Stimulated activated CD8-positive, alpha-beta memory T cell treated with anti-CD3 and anti-CD28 coated beads, Interleukin-4, amount 100 ng/mL, for 24 hours (primary cell): ENCODE measurements at regions not wholly inside any gene's neighbourhood (a gene's known extent, or its start where the extent isn't known, plus 50 kb on each side); places are given as distances from the start of the nearest gene placed in this dataset.
"Not testable (repeated sequence)": the region's sequence is repeated elsewhere in the genome, so short reads cannot be mapped to it uniquely, and the experiment has no call there.

ENCODE experiments used
- DNase-seq: peaks from one replicate; pipeline ENCODE4 v3.0.0-alpha.2; 2020; ENCODE audit warnings: low read depth

GRCh38 chr20:41784209-41784958 lies 166.2 kb upstream of the CHD6 start:
- DNase-seq = no peak

GRCh38 chr20:41783423-41784208 lies 165.4 kb upstream of the CHD6 start:
- no peak for DNase-seq

- DNase-seq = no peak
Observed at GRCh38 chr20:41782730-41783406, 164.7 kb upstream of the CHD6 start.

- no peak for DNase-seq
Observed at GRCh38 chr20:41782255-41782654, 164.1 kb upstream of the CHD6 start.

DNA sequence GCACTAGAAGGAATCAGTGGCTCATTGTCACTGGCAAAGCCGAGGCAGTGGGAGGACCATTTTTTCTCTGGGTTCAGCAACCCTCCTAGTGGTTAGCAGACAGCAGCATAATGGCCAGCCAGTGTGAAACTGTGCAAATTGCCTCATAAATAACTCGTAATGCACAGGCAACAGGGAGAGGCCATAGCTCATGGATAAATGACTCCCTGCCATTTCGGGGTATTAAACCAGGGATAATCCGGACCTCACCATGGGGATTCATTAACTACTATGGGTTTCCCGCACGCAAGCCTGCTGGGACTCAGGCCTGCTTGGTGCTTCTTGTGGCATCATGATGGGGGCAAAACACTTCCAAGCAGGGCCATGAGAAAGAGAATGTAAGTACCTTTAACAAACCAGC lies 158.2 kb upstream of the CHD6 start:
- no peak for DNase-seq

DNA sequence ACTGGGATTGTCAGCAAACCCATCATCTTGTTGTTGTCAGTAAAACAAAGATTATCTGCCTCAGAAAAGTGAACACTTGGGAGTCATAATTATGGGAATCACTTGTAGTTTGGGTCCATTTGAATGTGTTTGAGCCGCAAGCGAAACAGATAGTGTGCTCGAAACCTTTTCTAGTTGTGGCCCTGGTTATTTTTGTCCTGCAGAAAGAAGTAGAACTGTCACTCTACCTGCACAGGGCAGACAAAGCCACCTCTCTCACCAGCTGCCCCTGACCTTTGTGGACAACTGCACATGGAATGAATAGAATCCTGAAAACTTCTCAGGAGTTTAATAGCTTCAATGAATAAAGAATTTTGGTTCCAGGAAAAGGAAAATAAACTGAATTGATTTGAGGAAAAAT lies 156.1 kb upstream of the CHD6 start:
- no peak for DNase-seq

DNA sequence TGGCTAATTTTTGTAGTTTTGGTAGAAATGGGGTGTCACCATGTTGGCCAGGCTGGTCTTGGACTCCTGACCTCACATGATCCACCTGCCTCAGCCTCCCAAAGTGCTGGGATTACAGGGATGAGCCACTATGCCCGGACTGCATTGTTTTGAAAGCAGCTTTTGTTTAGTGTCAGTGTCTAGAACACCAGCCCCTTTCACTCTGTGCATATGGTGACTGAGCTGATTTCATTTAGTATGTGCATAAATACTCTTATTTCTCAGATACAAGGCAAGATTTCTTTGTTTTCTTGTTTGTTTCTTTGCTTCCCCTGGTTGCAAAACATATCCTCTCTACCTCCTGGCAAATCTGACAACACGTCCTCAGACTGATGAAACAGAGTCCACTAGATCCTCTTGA lies 152.8 kb upstream of the CHD6 start:
- no peak for DNase-seq

DNA sequence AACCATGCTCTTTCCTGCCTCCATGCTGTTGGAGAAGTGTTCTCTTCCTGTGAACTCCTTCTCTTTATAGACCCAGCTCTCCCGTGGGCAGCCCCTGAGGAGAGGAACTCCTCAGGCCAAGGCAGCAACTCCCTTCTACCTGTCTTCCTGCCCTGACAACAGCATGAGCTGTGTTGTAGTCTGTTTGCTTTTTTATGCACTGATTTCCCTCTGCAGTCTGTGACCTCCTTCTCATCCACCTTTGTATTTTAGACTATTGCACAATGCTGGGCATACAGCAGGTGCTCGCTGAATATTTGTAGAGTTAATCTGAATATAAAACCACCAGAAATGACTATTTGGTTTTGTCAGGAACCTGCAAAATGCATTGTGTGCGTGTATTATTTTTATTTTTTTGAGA lies 152.2 kb upstream of the CHD6 start:
- DNase-seq = no peak

DNA sequence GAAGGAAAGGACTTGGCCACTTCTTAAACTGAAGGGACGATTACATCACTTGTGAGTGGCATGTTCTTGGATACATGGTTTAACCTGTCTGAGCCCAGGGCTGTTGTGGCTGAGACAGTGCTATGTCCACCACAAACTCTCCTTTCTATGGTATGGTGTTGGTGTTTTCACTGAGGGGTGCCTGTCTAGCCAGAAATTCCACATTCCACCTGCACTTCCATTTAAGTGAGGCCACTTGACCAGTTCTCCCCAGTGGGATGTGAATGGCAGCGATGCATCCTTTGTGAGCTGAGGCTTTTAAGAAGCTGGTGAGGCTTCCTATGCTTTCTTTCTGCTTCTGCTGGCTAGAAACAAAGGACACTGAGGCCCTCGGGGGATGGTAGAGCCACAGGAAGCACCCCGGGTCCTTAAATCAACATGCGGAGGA lies 151.4 kb upstream of the CHD6 start:
- DNase-seq = no peak

DNA sequence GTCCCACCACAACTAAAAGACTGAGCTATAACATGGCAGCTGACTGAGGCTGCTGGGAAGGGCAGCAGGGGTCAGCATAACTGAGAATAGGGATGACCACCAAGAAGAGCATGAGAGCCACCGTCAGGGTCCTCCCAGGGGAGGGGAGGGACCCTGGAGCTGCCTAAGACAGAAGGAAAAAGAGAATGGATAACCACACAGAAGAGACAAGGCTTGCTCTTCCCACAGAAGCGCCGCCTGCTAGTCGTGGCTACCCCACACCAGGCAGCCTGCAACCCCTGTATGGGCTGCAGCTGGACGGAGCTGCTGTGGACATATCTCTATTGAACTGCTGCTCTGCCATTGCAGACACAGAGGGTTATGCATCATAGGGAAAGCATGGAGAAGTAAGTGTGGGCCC lies 132.0 kb upstream of the CHD6 start:
- DNase-seq = no peak

DNA sequence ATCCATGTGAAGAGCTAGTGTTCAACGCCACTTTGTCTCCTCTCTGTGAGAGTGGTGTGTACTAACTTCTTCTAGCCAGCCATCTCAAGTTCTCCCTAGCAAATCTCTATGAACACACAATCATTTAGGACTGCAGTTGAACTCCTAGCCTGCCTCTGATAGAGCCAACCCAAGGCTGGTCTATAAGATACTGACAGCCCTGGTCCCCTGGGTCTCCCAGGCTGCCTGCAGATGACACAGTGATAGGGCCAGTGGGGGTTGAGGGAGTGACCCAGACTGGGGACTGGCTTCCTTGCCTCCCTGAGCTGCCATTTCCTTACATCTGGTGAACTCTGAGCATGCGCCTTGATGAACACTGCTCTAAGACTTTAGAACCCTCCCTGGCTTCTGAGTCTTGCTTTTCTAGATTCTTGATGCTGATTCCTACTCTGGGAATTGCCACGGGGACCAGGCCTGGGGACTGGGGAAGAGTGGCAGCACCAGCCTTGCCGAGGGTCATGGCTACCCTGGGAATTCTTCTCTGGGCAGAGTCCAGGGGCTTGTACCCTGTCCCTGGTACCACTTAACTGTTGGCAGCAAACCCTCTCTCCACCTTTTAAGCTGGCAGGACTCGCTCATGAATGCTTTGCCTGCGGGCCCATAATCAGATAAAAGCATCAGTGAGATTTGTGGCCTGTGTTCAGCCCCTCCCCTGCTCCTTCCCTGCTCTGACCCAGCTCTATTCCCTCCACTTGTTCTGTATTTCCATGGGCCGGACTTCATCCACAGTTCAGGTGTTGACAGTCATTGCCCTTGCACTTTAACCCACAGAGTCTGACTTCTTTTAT lies 130.8 kb upstream of the CHD6 start:
- DNase-seq = no peak

DNA sequence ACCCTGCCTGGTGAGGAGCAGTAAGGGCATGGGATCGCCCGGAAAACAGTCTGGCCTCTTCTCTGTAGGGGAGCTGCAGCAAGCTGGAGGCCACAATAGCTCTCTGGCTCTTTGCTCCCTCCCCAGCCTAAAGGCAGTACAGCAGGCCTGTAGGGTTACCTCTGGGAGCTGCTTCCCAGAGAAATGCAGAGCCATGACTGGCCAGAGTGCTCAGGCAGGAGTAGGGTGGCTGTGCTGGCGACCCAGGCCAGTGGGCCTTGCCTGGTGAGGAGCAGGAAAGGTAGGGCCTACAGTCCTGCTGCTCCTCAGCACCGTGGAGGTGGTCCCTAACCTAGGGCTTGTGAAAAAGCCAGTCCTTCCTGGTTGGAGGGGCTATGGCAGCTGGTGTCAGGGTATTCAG lies 129.9 kb upstream of the CHD6 start:
- no peak for DNase-seq

DNA sequence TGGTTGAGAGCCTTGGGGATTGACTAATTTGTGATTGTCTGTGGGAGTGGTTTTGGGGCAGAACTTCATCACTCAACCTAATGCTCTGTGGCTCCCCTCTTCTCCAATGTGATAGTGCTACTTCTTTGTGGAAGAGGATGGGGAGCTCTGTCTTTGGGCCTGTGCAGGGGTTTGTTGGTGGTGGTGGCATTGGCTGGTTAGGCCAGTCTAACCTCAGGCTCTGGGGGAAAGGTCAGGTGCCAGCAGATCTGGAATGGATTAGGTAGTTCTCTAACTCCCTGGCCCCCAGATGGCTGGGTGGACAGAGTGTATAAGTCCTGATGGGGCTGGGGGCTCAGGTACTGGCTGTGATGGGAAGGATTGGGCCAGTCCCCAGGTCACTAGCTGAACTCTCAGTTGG lies 129.0 kb upstream of the CHD6 start:
- DNase-seq = no peak

DNA sequence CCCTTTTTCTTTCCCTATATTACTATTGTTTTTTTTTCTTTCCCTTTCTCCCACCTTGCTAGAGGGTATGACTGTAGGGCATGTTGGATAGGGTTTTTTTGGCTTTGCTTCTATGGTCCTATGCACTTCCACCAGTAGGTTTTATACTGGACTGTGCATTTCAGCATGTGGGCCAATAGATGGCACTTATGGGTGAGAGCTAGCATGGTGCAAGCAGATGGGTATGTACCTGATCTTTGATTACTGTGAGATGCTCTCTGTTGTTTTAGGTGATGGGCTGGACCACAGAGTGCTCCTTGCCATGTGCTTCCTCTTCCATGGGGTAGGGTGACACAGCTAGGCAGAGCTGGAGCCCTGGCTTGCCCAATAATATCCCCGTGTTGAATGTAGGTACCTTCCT lies 128.5 kb upstream of the CHD6 start:
- no peak for DNase-seq

DNA sequence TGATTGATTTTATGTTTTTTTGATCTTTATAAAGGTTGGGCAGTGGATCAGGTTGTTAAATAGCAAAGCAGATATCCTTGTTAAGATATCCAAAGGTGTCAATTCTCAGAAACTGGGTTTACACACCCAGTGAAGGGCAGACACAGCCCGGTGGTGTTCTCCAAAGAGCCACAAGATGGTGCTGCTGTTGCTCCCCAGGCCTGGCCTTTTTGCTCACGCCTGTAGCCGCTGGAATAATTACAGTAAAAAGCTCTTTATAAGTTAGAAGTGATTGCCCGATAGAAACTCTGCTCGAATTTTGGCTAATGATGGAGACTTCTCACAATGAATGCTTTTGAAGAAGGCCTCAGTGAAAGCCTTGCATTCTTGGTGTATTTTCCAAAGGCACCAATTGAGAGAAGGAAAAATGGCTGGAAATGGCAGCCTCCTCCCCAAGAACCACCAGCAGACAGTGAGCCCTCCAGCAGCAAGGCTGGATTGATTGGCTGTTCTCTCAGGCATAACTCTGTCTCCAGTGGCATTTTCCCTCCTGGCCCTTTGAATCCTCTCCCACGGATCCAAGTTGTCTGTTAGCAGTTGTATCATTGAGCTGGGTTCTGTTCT lies 120.5 kb upstream of the CHD6 start:
- DNase-seq = peak; percentile 12

GRCh38 chr20:41735949-41736348 lies 117.8 kb upstream of the CHD6 start:
- DNase-seq = no peak

- DNase-seq = no peak
Observed at GRCh38 chr20:41734506-41734945, 116.3 kb upstream of the CHD6 start.

DNA sequence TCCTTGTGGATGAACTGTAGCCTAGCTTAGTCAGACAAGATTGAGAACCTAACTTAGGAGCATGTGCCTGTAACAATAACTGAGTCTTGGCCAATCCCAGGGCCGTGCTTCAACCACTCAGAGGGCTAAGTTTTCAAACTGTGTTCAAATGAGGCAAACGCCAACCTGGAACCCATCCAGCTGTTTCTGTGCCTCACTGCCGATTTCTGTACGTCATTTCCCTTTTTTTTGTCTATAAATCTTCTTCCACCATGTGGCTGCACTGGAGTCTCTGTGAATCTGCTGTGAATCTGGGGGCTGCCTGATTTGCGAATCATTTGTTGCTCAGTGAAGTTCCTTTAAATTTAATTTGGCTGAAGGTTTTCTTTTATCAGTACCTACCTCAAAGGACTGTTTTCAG lies 115.0 kb upstream of the CHD6 start:
- no peak for DNase-seq

DNA sequence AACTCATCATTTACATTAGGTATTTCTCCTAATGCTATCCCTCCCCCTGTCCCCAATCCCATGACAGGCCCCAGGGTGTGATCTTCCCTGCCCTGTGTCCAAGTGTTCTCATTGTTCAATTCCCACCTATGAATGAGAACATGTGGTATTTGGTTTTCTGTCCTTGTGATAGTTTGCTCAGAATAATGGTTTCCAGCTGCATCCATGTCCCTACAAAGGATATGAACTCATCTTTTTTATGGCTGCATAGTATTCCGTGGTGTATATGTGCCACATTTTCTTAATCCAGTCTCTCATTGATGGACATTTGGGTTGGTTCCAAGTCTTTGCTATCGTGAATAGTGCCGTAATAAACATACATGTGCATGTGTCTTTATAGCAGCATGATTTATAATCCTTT lies 113.0 kb upstream of the CHD6 start:
- not testable (repeated sequence) for DNase-seq

DNA sequence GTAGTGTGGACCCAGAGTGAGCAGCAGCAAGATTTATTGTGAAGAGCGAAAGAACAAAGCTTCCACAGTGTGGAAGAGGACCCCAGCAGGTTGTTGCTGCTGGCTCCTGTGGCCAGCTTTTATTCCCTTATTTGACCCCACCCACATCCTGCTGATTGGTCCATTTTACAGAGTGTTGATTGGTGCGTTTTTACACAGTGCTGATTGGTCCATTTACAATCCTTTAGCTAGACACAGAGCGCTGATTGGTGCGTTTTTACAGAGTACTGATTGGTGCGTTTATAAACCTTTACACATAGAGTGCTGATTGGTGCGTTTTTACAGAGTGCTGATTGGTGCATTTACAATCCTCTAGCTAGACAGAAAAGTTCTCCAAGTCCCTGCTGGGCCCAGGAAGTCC lies 109.5 kb upstream of the CHD6 start:
- not testable (repeated sequence) for DNase-seq

DNA sequence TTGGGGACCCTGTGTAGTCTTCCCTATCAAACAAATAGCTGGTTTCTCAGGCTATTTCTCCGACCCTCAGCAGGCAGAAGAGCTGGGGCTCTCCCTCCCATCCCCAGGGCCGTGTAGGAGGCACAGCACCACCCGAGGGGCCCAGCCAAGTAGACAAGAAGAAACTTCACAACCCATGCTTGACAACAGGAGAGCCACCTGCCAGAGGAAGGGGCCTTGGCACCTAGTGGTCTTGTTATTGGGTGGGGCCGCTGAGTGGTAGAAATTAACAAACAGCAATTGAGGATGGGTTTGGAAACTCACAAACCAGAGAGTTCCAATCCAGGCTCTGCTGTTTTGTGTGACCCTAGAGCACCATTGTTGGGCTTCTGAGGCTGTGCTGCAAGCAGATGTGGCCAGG lies 108.5 kb upstream of the CHD6 start:
- no peak for DNase-seq

- no peak for DNase-seq
Observed at GRCh38 chr20:41719151-41719550, 101.0 kb upstream of the CHD6 start.
